GM12892 (cell line): ENCODE measurements at regions not wholly inside any gene's neighbourhood (a gene's known extent, or its start where the extent isn't known, plus 50 kb on each side); places are given as distances from the start of the nearest gene placed in this dataset.

Experiments used
- POLR2A ChIP-seq: IDR thresholded peaks from 2 replicates; pipeline ENCODE4 v1.6.1; 2011; ENCODE audit warnings: low read depth, low read length, control low read depth
- POLR2AphosphoS5 ChIP-seq: IDR thresholded peaks from 2 replicates; pipeline ENCODE4 v1.6.1; 2011; ENCODE audit warnings: low read depth, low read length, control low read depth
- TAF1 ChIP-seq: IDR thresholded peaks from 2 replicates; pipeline ENCODE4 v1.6.1; 2011; ENCODE audit warnings: low read depth, mild to moderate bottlenecking, control low read depth, low read length, borderline replicate concordance

DNA sequence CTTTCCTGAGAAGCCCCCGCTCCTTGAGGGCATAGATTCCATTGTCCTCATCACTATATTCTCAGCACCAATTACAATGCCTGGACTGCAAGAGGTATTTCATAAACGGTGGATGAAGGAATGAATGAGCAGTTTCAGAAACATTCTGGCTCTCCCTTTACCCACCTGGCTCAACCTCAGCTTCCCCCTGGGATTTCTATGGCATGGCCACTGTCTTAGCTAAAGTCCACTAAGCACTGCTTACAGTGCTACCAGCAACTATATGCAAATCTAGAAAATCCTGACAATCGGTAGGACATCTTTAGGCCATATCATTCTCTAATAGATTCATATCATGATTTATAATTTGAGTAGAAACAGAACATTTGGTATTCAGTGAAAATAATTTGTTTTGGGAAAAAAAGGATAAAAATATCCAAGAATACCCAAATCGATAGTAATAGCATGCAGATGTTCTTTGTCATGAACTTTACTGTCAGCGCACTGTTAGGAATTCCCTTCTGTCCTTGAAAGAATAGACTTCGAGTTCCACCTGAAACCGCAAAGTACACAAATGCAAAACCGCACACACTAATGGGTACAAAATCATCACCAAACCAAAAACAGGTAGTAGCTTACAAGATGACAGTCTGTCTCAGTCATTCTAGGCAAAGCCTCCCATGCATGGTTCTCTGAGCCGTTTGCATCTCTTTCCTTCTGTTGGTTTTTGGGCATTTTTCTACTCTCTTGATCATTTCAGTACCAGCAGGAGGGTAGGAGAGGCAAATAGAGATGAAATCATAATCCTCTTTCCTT lies 303.6 kb upstream of the ID2 start:
- TF ChIP-seq POLR2AphosphoS5: no peak
- TF ChIP-seq POLR2A: no peak
- TF ChIP-seq TAF1: no peak
